GM21367 (cell line): ENCODE measurements at regions not wholly inside any gene's neighbourhood (a gene's known extent, or its start where the extent isn't known, plus 50 kb on each side); places are given as distances from the start of the nearest gene placed in this dataset.
"Not testable (repeated sequence)": the region's sequence is repeated elsewhere in the genome, so short reads cannot be mapped to it uniquely, and the experiment has no call there.

Experiments used
- ATAC-seq: cut with Tn5 transposase; IDR thresholded peaks from one replicate; pipeline ENCODE4 v1.9.1; 2021; ENCODE audit not compliant: unreplicated experiment

GRCh38 chr14:86064595-86064994 is 534.7 kb downstream of the FLRT2 start:
- not testable (repeated sequence) for ATAC-seq

- ATAC-seq: peak; percentile 58
Observed at GRCh38 chr14:86057018-86057667, 527.2 kb downstream of the FLRT2 start.

- ATAC-seq: no peak
Observed at GRCh38 chr14:86055512-86056075, 525.6 kb downstream of the FLRT2 start.

GRCh38 chr14:86052868-86053267 is 522.9 kb downstream of the FLRT2 start:
- no peak for ATAC-seq

GRCh38 chr14:86050757-86051156 is 520.8 kb downstream of the FLRT2 start:
- no peak for ATAC-seq

GRCh38 chr14:86050072-86050683 is 520.2 kb downstream of the FLRT2 start:
- no peak for ATAC-seq

GRCh38 chr14:86039176-86039575 is 509.2 kb downstream of the FLRT2 start:
- no peak for ATAC-seq

DNA sequence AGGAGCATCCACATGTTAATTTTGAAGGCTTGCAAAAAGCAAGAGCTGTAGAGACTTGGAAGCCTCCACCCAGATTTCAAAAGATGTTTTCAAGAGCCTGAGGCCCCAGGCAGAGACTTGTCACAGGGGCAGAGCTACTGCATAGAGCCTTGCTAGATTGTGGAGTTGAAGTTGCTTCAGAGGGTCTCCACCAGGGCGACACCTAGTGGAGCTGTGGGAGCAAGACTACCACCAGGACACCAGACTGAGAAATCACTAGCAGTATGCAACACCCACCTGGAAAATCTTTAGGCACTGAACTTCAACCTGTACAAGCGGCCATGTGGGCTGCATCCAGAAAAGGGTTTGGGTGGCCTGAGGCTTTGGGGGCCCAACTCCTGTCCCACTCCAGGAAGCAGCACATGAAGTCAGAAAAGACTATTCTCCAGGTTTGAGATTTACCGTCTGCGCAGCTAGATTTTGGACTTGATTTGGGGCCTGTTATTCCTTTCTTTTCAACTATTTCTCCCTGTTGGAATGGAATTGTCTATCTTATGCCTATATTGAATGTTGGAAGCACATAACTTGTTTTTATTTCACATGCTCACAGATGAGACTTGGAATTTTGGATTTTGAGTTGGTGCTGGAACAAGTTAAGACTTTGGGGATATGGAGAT is 508.6 kb downstream of the FLRT2 start:
- ATAC-seq: peak; percentile 96

DNA sequence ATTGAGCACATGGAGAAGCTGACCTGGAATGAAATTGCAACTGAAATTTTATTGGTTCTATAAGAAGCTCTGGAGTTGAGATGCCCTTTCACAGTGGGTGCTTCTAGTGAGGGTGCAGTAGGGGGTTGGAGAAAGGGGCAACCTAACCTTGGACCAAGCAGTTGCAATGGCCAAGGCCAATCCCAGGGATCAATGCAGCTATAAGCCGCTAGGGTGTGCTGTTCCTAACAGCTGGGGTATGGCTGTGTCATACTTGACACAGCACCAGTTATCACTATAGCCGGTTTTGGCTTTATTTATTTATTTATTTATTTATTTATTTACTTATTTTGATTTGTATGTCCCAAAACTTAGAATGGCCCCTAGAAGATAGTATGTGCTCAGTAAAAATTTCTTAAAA is 505.9 kb downstream of the FLRT2 start:
- peak; percentile 70 for ATAC-seq

GRCh38 chr14:86027990-86028389 is 498.0 kb downstream of the FLRT2 start:
- ATAC-seq: no peak

DNA sequence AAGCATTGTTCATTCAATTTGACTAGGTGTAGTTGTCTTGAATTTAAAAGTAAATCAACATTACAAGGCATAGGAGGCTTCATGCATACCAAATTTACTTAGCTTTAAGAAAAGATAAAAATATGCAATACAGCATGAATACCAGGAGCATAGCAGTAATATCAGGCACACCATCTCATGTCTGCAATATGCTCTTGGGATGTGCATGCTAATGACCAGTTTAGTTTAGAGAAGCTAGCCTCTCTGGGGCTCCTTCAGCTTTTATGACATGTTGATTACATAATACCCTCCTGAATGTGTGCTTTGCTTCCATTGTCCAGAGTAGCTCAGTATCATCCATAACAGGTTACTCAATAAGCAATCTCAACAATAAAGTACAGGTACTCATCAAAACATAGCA is 497.2 kb downstream of the FLRT2 start:
- ATAC-seq: no peak

- no peak for ATAC-seq
Observed at GRCh38 chr14:86022031-86022629, 492.2 kb downstream of the FLRT2 start.

- ATAC-seq: no peak
Observed at GRCh38 chr14:86020841-86021240, 490.9 kb downstream of the FLRT2 start.

DNA sequence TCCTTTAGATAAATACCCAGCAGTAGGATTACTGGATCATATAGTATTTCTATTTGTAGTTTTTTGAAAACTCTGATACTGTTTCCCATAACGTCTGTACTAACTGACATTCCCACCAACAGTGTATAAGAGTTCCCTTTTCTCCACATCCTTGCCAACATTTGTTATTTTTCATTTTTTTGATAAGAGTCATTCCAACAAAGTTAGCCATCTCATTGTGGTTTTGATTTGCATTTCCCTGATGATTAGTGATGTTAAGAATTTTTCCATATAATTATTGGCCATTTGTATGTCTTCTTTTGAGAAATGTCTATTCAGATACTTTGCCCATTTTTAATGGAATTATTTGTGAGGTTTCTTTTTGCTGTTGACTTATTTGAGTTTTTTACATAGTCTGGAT is 486.0 kb downstream of the FLRT2 start:
- ATAC-seq: no peak

GRCh38 chr14:86015511-86015910 is 485.6 kb downstream of the FLRT2 start:
- no peak for ATAC-seq

GRCh38 chr14:86013641-86014040 is 483.7 kb downstream of the FLRT2 start:
- no peak for ATAC-seq

- ATAC-seq: no peak
Observed at GRCh38 chr14:86012461-86012860, 482.5 kb downstream of the FLRT2 start.

DNA sequence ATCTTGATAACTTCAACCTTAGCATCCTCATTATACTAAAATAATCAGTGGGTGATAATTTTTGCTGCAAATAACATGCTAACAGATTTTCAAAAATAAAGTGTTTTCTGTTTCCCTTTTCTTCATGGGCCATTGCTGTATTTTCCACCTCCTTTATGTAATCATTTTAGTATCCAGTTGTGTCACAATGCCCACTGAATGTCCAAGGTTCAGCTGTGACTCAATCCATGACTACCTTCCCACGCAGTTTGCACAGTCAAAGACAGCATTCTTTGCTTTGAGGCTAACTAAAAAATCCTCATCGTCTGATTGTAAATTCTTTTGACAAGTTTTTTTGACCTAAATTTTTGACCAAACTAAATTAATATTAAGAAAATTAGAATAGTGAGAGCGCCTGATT is 474.1 kb downstream of the FLRT2 start:
- no peak for ATAC-seq

DNA sequence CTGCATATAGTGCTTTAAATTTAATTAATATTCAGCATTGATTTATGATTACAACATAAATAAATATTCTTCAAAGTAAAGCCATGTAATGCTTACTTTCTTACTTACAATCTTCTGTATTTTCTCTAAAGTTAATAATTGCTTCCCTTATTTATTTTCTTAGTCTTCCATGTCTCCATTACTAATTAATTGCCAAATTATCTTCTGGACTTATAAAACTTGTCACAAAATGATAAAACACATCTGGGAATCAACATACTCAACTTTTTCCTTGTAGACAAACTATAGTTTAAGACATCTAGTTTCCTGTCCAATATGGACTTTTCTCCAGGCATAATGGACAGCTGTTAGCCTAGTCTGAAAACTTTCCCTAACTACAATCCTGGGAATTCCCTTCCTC is 466.6 kb downstream of the FLRT2 start:
- ATAC-seq: no peak

DNA sequence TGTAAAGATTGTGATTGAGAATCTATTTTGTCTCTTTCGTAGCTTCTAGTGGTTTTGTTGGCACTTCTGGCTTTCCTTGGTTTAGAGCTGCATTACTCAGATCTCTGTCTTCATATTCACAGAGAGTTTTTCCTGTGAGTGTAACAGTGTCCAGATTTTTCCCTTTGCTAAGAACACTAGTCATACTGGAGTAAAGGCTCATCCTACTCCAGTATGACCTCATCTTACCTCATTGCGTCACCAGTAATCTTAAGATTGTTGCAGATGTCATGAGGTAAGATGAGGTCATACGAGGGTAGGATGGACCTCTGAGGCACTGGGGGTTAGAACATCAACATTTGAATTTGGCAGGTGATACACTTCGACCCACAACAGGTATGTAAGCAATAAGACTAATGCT is 461.2 kb downstream of the FLRT2 start:
- no peak for ATAC-seq

DNA sequence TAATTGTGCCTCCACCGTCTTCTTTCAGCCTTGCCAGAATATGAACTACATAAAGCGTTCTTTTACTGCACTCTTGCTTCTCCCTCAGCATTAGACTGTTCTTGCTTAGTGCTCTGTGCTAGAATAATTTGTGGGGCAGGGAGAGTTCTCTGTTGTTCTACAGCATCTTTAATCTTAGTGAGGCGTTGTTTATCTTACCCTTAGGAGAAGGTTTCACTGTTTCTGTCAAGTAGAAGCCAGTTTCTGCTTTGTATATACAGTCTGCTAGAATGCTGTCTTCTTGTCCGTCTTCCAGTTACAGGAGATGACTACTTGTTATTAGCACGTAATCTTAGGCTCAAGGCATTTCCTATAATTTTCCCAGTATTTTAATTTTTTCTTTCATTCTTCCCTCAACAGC is 458.0 kb downstream of the FLRT2 start:
- ATAC-seq: no peak

DNA sequence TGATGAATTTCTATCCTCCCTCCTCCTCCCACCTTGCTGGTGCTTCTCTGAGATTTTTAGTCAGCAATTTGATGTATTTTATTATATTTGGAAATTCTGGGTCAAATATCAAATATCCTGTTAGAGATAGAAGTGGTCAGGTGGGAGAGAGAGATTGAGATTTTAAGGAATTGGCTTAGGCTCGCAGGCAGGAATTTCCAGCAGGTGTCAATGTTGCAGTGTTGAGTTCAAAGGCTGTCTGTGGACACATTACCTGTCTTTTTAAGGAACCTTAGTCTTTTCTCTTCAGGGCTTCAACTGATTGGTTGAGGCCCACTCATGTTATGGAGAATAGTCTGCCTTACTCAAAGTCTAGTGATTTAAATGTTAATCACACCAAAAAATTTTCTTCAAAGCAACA is 457.3 kb downstream of the FLRT2 start:
- no peak for ATAC-seq
